GM19328 (cell line): ENCODE measurements at regions not wholly inside any gene's neighbourhood (a gene's known extent, or its start where the extent isn't known, plus 50 kb on each side); places are given as distances from the start of the nearest gene placed in this dataset.

Experiments
- ATAC-seq: cut with Tn5 transposase; IDR thresholded peaks from one replicate; pipeline ENCODE4 v1.9.1; 2021; ENCODE audit warnings: mild to moderate bottlenecking, moderate library complexity; ENCODE audit not compliant: unreplicated experiment

DNA sequence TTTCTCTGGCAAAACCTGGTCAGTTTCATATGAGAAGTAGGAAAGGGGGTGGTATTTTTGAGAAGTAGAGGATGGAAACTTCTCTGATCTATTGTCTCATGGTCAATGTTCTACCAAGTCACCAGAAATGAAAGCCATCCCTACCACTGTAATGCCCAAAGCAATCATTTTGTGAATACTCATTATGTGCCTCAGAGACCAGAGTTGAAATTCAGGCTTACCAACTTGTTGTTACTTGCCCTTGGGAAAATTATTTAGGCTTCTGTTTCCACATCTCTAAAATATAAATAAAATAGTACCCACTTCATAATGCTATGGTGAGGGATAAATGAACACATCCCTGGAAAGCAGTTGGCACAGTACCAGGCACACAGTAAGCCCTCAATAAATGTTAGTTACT, 723.7 kb upstream of the TBX3 start:
- ATAC-seq: no peak

- no peak for ATAC-seq
Measured at GRCh38 chr12:115407036-115407435, 723.1 kb upstream of the TBX3 start.

GRCh38 chr12:115405471-115405860, 721.5 kb upstream of the TBX3 start:
- ATAC-seq: no peak

- no peak for ATAC-seq
Measured at GRCh38 chr12:115404761-115405470, 720.9 kb upstream of the TBX3 start.

DNA sequence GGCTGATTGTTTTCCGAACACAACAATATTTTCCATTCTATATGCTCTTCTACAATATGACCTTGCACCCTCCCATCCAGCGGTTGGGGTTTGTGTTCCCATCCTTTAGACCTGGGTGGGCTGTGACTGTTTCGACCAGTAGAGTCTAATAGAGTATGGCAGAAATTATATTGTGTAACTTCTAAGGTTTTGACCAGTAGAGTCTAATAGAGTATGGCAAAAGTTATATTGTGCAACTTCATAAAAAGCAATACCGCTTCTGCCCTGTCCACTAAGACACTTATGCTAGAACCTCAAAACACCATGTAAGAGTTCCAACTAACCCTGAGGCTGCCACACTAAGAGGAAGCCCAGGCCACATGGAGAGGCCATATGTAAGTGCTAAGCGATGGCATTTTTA, 719.7 kb upstream of the TBX3 start:
- ATAC-seq: no peak

DNA sequence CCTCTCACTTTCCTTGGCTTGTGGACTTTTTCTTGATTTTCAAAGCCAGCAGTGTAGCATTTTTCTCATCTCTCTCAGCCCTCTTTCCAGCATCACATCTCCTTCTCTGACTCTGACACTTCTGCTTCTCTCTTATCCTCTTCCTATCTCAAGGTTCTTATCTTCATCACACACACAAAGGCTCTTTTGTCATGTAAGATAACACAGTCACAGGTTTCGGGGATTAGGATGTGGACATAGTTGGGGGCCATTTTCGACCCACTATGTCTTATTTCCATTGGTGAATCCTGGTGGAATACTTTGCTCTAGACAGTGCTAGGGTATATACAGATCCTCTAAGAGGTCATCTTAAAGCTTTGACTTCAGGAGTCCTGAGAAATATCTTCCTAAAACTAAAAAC, 719.3 kb upstream of the TBX3 start:
- ATAC-seq: no peak

DNA sequence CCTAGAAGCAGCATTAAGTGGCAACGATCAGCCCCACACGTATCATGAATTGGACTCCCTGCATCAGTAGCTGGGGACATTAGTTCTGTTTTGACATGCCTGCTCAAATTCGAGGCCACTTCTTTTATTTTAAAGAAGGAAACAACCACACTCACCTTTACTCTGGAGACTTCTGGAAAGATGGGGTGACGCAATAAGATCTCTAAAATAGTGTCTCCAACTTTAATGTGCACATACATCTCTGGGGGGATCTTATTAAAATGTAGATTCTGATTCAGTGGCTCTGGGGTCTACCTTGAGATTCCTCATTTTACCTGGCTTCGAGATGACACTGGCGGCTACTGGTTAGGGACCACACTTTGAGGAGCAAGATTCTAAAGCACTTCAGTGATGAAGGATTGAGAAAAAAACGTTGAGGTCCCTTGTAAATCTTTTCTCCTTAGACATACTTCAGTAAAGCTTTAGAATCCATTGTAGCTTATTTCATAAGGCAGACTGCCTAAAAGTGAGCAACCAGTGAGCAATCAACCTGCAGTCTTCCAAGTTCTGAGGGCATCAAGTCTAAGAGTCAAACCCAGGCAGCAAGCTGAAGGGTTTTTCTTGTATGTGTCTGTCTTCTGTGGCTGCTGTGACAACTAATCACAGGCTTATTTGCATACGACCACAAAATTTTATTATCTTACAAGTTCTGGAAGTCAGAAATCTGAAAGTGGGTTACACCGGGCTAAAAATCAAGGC, 718.6 kb upstream of the TBX3 start:
- ATAC-seq: no peak

DNA sequence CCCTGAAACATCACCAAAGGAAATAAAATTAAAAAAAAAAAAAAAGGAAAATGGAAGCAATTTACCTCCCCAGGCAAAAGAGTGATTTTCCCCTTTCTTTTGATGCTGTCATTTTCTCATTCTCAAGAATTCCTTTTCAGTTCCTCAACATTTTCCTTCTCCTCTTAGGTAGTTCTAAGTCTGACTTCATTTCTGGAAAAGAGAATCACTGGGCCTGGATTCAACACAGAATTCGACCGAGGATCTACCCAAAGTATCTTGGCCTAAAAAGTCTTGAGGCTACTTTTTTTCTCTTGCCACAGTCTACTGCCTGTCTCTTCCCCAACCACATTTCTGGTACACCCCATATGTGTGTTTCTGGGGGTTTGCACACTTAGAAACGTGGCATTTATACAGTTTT, 717.8 kb upstream of the TBX3 start:
- ATAC-seq: no peak

GRCh38 chr12:115400011-115400410, 716.0 kb upstream of the TBX3 start:
- ATAC-seq: no peak

DNA sequence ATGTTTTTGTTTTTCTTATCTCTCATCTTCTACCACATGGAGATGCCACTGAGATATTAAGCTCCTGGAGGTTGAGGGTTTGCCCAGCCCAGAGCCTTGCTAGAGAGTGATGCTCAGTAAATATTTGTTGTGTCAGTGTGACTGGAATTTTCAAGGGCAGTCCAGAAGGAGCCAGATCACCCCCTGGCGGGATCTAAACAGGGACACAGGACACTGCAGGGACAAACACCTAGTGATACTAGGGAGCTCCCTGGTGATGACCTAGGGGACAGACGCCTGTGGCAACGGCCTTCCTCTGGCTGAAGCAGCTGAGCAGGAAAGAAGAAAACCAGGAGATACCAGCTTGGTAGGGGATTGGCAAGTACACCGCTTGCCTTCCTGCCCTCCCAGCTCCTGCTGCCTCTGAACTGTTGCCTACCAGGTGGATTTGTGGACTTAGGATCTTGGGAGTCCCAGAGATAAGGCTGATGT, 714.4 kb upstream of the TBX3 start:
- ATAC-seq: no peak

GRCh38 chr12:115396567-115396966, 712.6 kb upstream of the TBX3 start:
- ATAC-seq: no peak

DNA sequence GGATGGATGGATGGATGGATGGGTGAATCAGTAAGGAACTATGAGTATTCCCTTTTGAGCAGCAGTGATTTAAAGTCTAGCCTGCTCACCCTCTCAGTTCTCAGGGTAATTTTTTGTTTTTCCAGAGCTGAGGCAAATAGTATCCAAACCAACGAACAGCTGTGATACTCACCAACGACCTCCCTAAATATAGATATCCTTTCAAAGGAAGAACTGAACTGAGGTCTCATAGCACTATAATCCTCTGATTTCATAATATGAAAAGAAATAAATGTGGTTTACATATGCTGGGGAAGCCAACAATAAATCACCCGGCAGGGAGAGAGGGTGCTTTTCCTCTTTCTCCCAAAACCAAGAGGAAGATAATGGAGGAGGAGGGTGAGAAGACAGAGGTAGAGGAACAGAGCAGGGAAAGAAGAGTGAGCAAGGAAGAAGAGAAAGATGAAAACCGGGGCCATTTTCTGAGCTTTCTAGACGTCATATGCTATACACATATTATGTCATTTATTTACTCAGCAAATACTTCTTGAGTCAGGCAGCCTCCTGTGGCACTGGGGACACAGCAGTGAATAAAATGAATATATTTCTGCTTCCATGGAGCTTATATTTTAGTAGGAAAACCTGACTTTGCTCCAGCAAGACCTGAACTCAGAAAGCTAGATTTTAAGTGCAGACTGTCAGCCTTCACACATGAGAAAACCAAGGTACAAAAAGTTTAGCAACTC, 710.7 kb upstream of the TBX3 start:
- no peak for ATAC-seq

DNA sequence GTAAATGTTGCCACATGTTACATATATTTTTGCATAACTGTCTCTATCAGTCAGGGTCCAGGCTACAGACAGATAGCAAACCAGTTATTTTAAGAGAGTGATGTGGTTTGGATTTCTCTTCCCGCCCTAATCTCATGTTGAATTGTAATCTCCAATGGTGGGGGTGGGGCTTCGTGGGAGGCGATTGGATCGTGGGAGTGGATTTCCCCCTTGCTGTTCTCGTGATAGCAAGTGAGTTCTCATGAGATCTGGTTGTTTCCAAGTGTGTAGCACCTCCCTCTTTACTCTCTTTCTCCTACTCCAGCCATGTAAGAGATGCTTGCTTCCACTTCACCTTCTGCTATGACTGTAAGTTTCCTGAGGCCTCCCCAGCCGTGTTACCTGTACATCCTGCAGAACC, 704.2 kb upstream of the TBX3 start:
- ATAC-seq: no peak

- ATAC-seq: no peak
Measured at GRCh38 chr12:115387467-115387901, 703.5 kb upstream of the TBX3 start.

DNA sequence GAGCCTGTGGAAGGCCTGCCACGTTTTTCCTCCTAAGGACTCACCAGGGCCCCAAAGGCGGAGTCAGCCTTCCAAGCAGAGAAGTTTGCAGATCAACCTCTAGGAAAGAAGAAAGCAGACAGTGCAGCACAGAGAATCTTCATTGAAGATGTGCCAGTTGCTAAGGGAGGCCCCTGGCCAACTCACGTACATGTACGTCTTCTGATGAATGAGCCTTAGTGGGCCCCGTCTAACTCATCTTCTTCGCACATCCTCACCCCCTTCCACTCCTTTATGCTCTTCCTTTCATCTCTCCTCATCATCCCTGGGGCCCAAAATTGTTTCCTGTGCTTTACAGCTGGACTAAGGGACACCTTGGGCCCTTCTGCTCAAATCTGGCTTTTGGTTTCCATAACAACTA, 703.0 kb upstream of the TBX3 start:
- no peak for ATAC-seq

GRCh38 chr12:115385141-115385540, 701.2 kb upstream of the TBX3 start:
- no peak for ATAC-seq

- ATAC-seq: no peak
Measured at GRCh38 chr12:115384391-115384790, 700.4 kb upstream of the TBX3 start.

- ATAC-seq: no peak
Measured at GRCh38 chr12:115383668-115384067, 699.7 kb upstream of the TBX3 start.

- ATAC-seq: no peak
Measured at GRCh38 chr12:115382681-115383080, 698.7 kb upstream of the TBX3 start.

- no peak for ATAC-seq
Measured at GRCh38 chr12:115380546-115381120, 696.7 kb upstream of the TBX3 start.

DNA sequence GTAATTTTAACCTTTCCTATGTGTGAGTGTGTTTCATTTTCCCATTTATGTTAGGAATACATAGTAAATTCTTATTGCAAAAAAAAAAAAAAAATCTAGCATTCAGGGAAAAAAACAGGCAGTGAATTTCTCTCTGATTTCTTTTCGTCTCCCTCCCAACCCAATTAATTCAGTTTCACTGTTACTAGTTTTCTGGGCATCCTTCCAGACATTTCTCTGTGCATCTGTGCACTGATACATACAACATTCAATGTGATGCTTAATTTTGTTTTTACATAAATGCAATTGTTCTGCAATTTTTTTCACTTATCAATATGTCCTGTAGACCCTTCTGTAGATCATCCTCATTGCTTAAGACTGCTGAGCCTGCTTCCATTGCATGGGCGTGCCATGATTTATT, 694.3 kb upstream of the TBX3 start:
- no peak for ATAC-seq
